ENCODE measurements at regions not wholly inside any gene's neighbourhood (a gene's known extent, or its start where the extent isn't known, plus 50 kb on each side); places are given as distances from the start of the nearest gene placed in this dataset.

- Histone ChIP-seq H3K36me3 (ENCODE audit: insufficient read depth, low read length) (no peaks in the 10 kb centered on the region), H3K9ac (ENCODE audit: low read depth, low read length, poor library complexity, severe bottlenecking) (peak overlapping the region; percentile 74), H3K4me1 (ENCODE audit: insufficient read depth, low read length, poor library complexity, severe bottlenecking) (peaks cover 57% of the 10 kb centered on the region), H4K20me1 (ENCODE audit: insufficient read depth, low read length, poor library complexity, severe bottlenecking) (no peaks in the 10 kb centered on the region), H3K9me3 (ENCODE audit: insufficient read depth, low read depth, low read length) (no peaks in the 10 kb centered on the region), H3K4me3 (ENCODE audit: low read length, poor library complexity, severe bottlenecking) (peak overlapping the region; percentile 40), H3F3A (ENCODE audit: low read depth) (peaks cover 7% of the 10 kb centered on the region; the same call in 1 of the 2 replicates), H3K4me2 (ENCODE audit: low read depth, low read length, poor library complexity, severe bottlenecking) (peak overlapping the region; percentile 71), H3K9me2 (replicated peaks; ENCODE audit: low read depth, low read length) (no peaks in the 10 kb centered on the region), H3K79me2 (ENCODE audit: insufficient read depth, low read length) (no peaks in the 10 kb centered on the region), H2AFZ (ENCODE audit: low read length) (no peak overlapping the region), H3K27me3 (ENCODE audit: insufficient read depth, low read length, poor library complexity, severe bottlenecking) (no peaks in the 10 kb centered on the region)
- TF ChIP-seq CTCF (conservative IDR thresholded peaks at IDR 0.05; ENCODE audit: low read length) (no peak), EZH2phosphoT487 (IDR thresholded peaks at IDR 0.05; ENCODE audit: borderline replicate concordance) (no peak)
Observed at GRCh38 chr18:73778032-73778359, 369.6 kb downstream of the FBXO15 start.

GRCh38 chr18:73777356-73778031 lies 370.1 kb downstream of the FBXO15 start:
- H3K9ac ChIP-seq (ENCODE audit: low read depth, low read length, poor library complexity, severe bottlenecking), result peak overlapping the region; percentile 74
- H3K4me3 ChIP-seq (ENCODE audit: low read length, poor library complexity, severe bottlenecking), result peak overlapping the region; percentile 40
- H3F3A ChIP-seq (ENCODE audit: low read depth), result peaks cover 7% of the 10 kb centered on the region; the same call in 1 of the 2 replicates
- H3K79me2 ChIP-seq (ENCODE audit: insufficient read depth, low read length), result no peaks in the 10 kb centered on the region
- peak overlapping the region; percentile 71 for H3K4me2 ChIP-seq (ENCODE audit: low read depth, low read length, poor library complexity, severe bottlenecking)
- H3K27me3 ChIP-seq (ENCODE audit: insufficient read depth, low read length, poor library complexity, severe bottlenecking), result no peaks in the 10 kb centered on the region
- H3K36me3 ChIP-seq (ENCODE audit: insufficient read depth, low read length), result no peaks in the 10 kb centered on the region
- no peaks in the 10 kb centered on the region for H3K9me2 ChIP-seq (replicated peaks; ENCODE audit: low read depth, low read length)
- TF ChIP-seq CTCF (conservative IDR thresholded peaks at IDR 0.05; ENCODE audit: low read length) (no peak), EZH2phosphoT487 (IDR thresholded peaks at IDR 0.05; ENCODE audit: borderline replicate concordance) (no peak)
- peaks cover 61% of the 10 kb centered on the region for H3K4me1 ChIP-seq (ENCODE audit: insufficient read depth, low read length, poor library complexity, severe bottlenecking)
- no peak overlapping the region for H2AFZ ChIP-seq (ENCODE audit: low read length)
- H4K20me1 ChIP-seq (ENCODE audit: insufficient read depth, low read length, poor library complexity, severe bottlenecking), result no peaks in the 10 kb centered on the region
- H3K9me3 ChIP-seq (ENCODE audit: insufficient read depth, low read depth, low read length), result no peaks in the 10 kb centered on the region

GRCh38 chr18:73774811-73775509 lies 372.7 kb downstream of the FBXO15 start:
- peaks cover 76% of the 10 kb centered on the region for H3K4me1 ChIP-seq (ENCODE audit: insufficient read depth, low read length, poor library complexity, severe bottlenecking)
- H2AFZ ChIP-seq (ENCODE audit: low read length), result no peak overlapping the region
- TF ChIP-seq CTCF (conservative IDR thresholded peaks at IDR 0.05; ENCODE audit: low read length) (no peak), EZH2phosphoT487 (IDR thresholded peaks at IDR 0.05; ENCODE audit: borderline replicate concordance) (no peak)
- H3F3A ChIP-seq (ENCODE audit: low read depth), result peaks cover 7% of the 10 kb centered on the region; the same call in 1 of the 2 replicates
- H3K9me2 ChIP-seq (replicated peaks; ENCODE audit: low read depth, low read length), result no peaks in the 10 kb centered on the region
- no peaks in the 10 kb centered on the region for H3K9me3 ChIP-seq (ENCODE audit: insufficient read depth, low read depth, low read length)
- no peaks in the 10 kb centered on the region for H4K20me1 ChIP-seq (ENCODE audit: insufficient read depth, low read length, poor library complexity, severe bottlenecking)
- no peak overlapping the region for H3K9ac ChIP-seq (ENCODE audit: low read depth, low read length, poor library complexity, severe bottlenecking)
- H3K4me3 ChIP-seq (ENCODE audit: low read length, poor library complexity, severe bottlenecking), result no peak overlapping the region
- no peak overlapping the region for H3K4me2 ChIP-seq (ENCODE audit: low read depth, low read length, poor library complexity, severe bottlenecking)
- H3K79me2 ChIP-seq (ENCODE audit: insufficient read depth, low read length), result no peaks in the 10 kb centered on the region
- H3K36me3 ChIP-seq (ENCODE audit: insufficient read depth, low read length), result no peaks in the 10 kb centered on the region
- no peaks in the 10 kb centered on the region for H3K27me3 ChIP-seq (ENCODE audit: insufficient read depth, low read length, poor library complexity, severe bottlenecking)

All from Loucy (cell line).